Right atrium auricular region (tissue), 2 donors: ENCODE measurements at regions not wholly inside any gene's neighbourhood (a gene's known extent, or its start where the extent isn't known, plus 50 kb on each side); places are given as distances from the start of the nearest gene placed in this dataset.
A peak's percentile ranks its signal among the peaks of the same experiment; 100 is the strongest.

Experiments used
- DNase-seq: peaks from one replicate; pipeline ENCODE4 v3.0.0-alpha.2; 2019; ENCODE audit warnings: low spot score
- H3K27ac ChIP-seq, 2 donors: fragments of 200-600 bp; sonication (generic); 1 replicate in 1 of 2; 2 replicates in 1 of 2; pipeline ENCODE4 v1.5.1; 2016 to 2019
- H3K27me3 ChIP-seq, 2 donors: fragments of 200-600 bp; sonication (generic); one replicate each; pipeline versions ENCODE4 v1.5.1 to v1.6.0; 2017 to 2019
- H3K36me3 ChIP-seq: fragments of 200-600 bp; sonication (generic); one replicate; pipeline ENCODE4 v1.5.1; 2016
- H3K4me1 ChIP-seq, 2 donors: fragments of 200-600 bp; sonication (generic); one replicate each; pipeline versions ENCODE4 v1.5.1 to v1.6.0; 2017 to 2019
- H3K4me3 ChIP-seq, 2 donors: fragments of 200-600 bp; sonication (generic); 1 replicate in 1 of 2; 2 replicates in 1 of 2; pipeline ENCODE4 v1.5.1; 2017 to 2019; ENCODE audit warnings: mild to moderate bottlenecking in 1 of 2, moderate library complexity in 1 of 2
- H3K9me3 ChIP-seq, 2 donors: fragments of 200-600 bp; sonication (generic); one replicate each; pipeline ENCODE4 v1.5.1; 2019
- TF ChIP-seq, protein P1 (sequence below), 2 donors: fragments of 200-600 bp; sonication (generic); IDR thresholded peaks; one replicate each; pipeline ENCODE4 v1.5.1; 2019; ENCODE audit warnings: antibody characterized with exemption in 2 of 2

GRCh38 chr2:4020153-4020552, 316.8 kb downstream of the DCDC2C start:
- H3K4me3 ChIP-seq, result no peak overlapping the region
- no peak overlapping the region for H3K27ac ChIP-seq
- TF ChIP-seq, protein P1, sequence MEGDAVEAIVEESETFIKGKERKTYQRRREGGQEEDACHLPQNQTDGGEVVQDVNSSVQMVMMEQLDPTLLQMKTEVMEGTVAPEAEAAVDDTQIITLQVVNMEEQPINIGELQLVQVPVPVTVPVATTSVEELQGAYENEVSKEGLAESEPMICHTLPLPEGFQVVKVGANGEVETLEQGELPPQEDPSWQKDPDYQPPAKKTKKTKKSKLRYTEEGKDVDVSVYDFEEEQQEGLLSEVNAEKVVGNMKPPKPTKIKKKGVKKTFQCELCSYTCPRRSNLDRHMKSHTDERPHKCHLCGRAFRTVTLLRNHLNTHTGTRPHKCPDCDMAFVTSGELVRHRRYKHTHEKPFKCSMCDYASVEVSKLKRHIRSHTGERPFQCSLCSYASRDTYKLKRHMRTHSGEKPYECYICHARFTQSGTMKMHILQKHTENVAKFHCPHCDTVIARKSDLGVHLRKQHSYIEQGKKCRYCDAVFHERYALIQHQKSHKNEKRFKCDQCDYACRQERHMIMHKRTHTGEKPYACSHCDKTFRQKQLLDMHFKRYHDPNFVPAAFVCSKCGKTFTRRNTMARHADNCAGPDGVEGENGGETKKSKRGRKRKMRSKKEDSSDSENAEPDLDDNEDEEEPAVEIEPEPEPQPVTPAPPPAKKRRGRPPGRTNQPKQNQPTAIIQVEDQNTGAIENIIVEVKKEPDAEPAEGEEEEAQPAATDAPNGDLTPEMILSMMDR (IDR thresholded peaks at IDR 0.05), result no peak
- H3K36me3 ChIP-seq, result no peaks in the 10 kb centered on the region
- no peaks in the 10 kb centered on the region for H3K27me3 ChIP-seq
- no peak for DNase-seq
- peaks cover 0 to 5% of the 10 kb centered on the region in 2 donors for H3K9me3 ChIP-seq
- no peaks in the 10 kb centered on the region for H3K4me1 ChIP-seq

GRCh38 chr2:4020649-4021048, 317.3 kb downstream of the DCDC2C start:
- no peak overlapping the region for H3K4me3 ChIP-seq
- H3K9me3 ChIP-seq, result peaks cover 0 to 5% of the 10 kb centered on the region in 2 donors
- H3K4me1 ChIP-seq, result no peaks in the 10 kb centered on the region
- no peaks in the 10 kb centered on the region for H3K27me3 ChIP-seq
- DNase-seq, result no peak
- TF ChIP-seq, protein P1 (IDR thresholded peaks at IDR 0.05), result no peak
- no peaks in the 10 kb centered on the region for H3K36me3 ChIP-seq
- H3K27ac ChIP-seq, result no peak overlapping the region

DNA sequence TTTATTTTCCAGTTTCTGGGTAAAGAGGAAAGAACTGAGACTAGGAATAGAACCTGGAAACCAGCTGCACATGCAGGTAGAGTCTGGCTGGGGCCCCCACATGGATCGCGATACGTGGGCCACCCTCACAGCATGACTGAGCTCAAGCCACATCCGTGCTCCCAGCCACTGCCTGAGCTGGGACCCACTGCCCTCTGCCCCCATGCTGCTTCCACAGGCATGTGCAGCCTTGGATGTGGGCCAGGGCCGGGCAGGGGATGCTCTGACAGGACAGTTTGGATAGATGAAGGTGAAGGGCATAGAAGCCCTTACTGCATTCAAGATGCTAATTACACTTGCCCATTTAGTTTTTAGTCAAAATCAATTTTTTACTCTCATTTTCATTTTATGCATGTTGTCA, 321.2 kb downstream of the DCDC2C start:
- Histone ChIP-seq H3K27ac (no peak overlapping the region), H3K4me3 (no peak overlapping the region), H3K27me3 (no peaks in the 10 kb centered on the region), H3K9me3 (no peaks in the 10 kb centered on the region), H3K36me3 (no peaks in the 10 kb centered on the region), H3K4me1 (no peaks in the 10 kb centered on the region)
- no peak for DNase-seq
- TF ChIP-seq, protein P1 (IDR thresholded peaks at IDR 0.05), result no peak

- Histone ChIP-seq H3K36me3 (no peaks in the 10 kb centered on the region), H3K27me3 (no peaks in the 10 kb centered on the region), H3K4me3 (no peak overlapping the region), H3K9me3 (no peaks in the 10 kb centered on the region), H3K27ac (no peak overlapping the region), H3K4me1 (no peaks in the 10 kb centered on the region)
- DNase-seq, result no peak
- TF ChIP-seq, protein P1 (IDR thresholded peaks at IDR 0.05), result no peak
Measured at GRCh38 chr2:4029081-4029480, 325.7 kb downstream of the DCDC2C start.

DNA sequence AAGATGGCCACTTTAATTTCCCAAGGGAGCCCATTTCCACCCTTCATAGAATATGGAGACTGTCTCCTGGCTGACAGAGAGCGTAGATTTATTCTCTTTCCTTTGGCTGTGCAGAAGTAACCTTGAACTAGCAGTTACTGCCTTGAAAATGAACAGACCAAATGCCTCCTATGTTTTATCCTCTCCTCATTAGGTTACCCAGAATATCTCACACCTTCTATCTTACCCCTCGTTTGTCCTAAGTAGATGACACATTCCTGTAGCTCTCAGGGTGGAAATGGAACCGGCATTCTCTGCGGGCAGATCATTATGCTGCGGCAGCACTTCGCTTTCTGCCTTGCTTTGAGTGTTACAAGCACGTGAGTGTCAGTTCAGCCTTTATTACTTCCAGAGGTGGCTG, 336.5 kb downstream of the DCDC2C start:
- H3K4me1 ChIP-seq, result no peaks in the 10 kb centered on the region
- no peak for DNase-seq
- no peaks in the 10 kb centered on the region for H3K27me3 ChIP-seq
- no peaks in the 10 kb centered on the region for H3K36me3 ChIP-seq
- TF ChIP-seq, protein P1 (IDR thresholded peaks at IDR 0.05), result no peak
- no peaks in the 10 kb centered on the region for H3K9me3 ChIP-seq
- no peak overlapping the region for H3K4me3 ChIP-seq
- peak overlapping the region in 1 of 2 donors; percentile 16 for H3K27ac ChIP-seq
